Thymus (tissue), 11 donors: ENCODE measurements at regions not wholly inside any gene's neighbourhood (a gene's known extent, or its start where the extent isn't known, plus 50 kb on each side); places are given as distances from the start of the nearest gene placed in this dataset.

Experiments used
- DNase-seq, 9 donors: peaks; one replicate each; pipeline ENCODE4 v3.0.0-alpha.2; 2013; ENCODE audit warnings: low spot score in 9 of 9, low read depth in 6 of 9, missing footprints in 1 of 9
- H3K27ac ChIP-seq, 2 donors: one replicate each; pipeline ENCODE4 v1.5.1; 2013; ENCODE audit warnings: control low read depth in 1 of 2, low read depth in 1 of 2, low read length in 1 of 2, mild to moderate bottlenecking in 1 of 2, moderate library complexity in 1 of 2
- H3K27me3 ChIP-seq, 2 donors: one replicate each; pipeline ENCODE4 v1.5.1; 2013; ENCODE audit warnings: low read length in 1 of 2; ENCODE audit not compliant: control insufficient read depth in 2 of 2, insufficient read depth in 1 of 2
- H3K36me3 ChIP-seq, 2 donors: one replicate each; pipeline ENCODE4 v1.5.1; 2013; ENCODE audit warnings: low read length in 1 of 2, mild to moderate bottlenecking in 1 of 2, moderate library complexity in 1 of 2; ENCODE audit not compliant: control insufficient read depth in 2 of 2, insufficient read depth in 2 of 2
- H3K4me1 ChIP-seq, 2 donors: one replicate each; pipeline ENCODE4 v1.5.1; 2013; ENCODE audit warnings: low read length in 2 of 2; ENCODE audit not compliant: control insufficient read depth in 2 of 2, insufficient read depth in 2 of 2
- H3K4me3 ChIP-seq, 2 donors: one replicate each; pipeline ENCODE4 v1.5.1; 2013; ENCODE audit warnings: low read length in 2 of 2, control low read depth in 1 of 2, mild to moderate bottlenecking in 1 of 2
- H3K9me3 ChIP-seq, 2 donors: one replicate each; pipeline ENCODE4 v1.5.1; 2013; ENCODE audit warnings: low read length in 1 of 2, mild to moderate bottlenecking in 1 of 2; ENCODE audit not compliant: control insufficient read depth in 2 of 2, insufficient read depth in 1 of 2
- WGBS: extraction: QIAGEN DNeasy Blood & Tissue Kit; methylation state at CpG from one replicate; pipeline ENCODE4 v1.1.7; 2013; 5-methylcytosine and 5-hydroxymethylcytosine counted together
- donor health status: healthy.

DNA sequence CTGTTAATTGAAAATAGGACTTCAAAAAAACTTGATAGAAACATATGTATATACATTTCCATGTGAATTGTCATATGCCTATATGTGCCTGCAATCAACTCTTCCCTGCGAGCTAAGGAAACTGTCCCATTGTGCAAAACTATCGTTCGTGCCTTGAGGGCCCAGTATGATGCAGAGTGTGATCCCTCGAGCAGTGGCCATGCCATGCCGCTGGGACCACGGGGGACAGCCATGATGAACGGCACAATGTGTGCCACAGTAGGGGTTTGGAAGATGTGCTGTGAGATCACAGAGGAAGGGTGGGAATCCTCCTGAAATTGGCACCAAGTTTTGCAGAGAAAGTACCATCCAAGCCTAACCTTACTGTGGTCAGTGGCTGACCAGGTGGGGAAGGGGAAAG lies 118.1 kb upstream of the SOX1 start:
- Histone ChIP-seq H3K27ac (no peak overlapping the region), H3K4me3 (no peak overlapping the region), H3K36me3 (no peaks in the 10 kb centered on the region), H3K9me3 (peaks cover 0 to 14% of the 10 kb centered on the region in 2 donors), H3K27me3 (no peaks in the 10 kb centered on the region), H3K4me1 (no peaks in the 10 kb centered on the region)
- WGBS: 94% methylated on average over 7 of the region's 7 CpGs
- DNase-seq: no peak

DNA sequence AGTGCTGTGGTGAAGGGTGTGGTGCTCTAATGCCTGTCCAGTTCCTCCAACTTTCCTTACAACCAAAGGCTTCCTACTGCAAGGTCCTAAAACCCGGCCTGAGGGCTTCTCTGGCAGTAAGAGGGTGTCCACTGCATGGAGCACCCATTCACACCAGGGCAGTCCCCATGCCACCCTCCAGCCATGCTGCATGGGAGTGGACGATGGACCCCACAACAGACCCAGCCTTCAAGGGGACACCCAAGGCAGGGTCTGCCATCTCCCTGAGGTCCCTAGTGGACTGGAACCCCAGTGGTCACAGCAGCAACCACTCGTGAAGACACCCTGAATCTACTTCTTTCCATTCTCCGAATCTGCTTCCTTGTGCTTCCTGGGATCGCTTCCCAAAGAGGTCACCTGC lies 117.6 kb upstream of the SOX1 start:
- no peaks in the 10 kb centered on the region for H3K4me1 ChIP-seq
- no peaks in the 10 kb centered on the region for H3K36me3 ChIP-seq
- no peaks in the 10 kb centered on the region for H3K27me3 ChIP-seq
- no peak overlapping the region for H3K4me3 ChIP-seq
- DNase-seq: no peak
- H3K9me3 ChIP-seq: peaks cover 0 to 14% of the 10 kb centered on the region in 2 donors
- no peak overlapping the region for H3K27ac ChIP-seq
- 89% methylated on average over 5 of the region's 5 CpGs for WGBS

DNA sequence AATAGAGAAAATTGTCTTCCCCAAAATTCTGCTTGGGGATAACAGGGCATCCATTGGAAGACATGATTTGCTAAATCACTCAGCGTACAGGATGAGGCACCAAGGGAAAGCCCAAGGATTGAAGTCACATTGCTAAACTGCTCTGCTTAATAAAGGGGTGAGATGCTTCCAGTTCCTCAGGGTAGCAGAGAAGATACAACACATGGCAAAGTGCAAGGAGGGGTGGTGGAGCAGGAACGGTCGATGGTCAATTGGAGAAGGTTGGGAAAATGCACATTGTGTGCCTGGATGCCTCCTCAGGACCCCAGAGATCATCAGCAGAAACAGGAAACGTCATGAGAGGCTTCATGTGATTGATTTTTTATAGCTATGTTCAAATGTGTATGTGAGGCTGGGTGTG lies 116.3 kb upstream of the SOX1 start:
- DNase-seq: no peak
- Histone ChIP-seq H3K4me1 (no peaks in the 10 kb centered on the region), H3K36me3 (no peaks in the 10 kb centered on the region), H3K27me3 (no peaks in the 10 kb centered on the region), H3K4me3 (no peak overlapping the region), H3K27ac (no peak overlapping the region), H3K9me3 (peaks cover 0 to 14% of the 10 kb centered on the region in 2 donors)
- 79% methylated on average over 4 of the region's 4 CpGs for WGBS

DNA sequence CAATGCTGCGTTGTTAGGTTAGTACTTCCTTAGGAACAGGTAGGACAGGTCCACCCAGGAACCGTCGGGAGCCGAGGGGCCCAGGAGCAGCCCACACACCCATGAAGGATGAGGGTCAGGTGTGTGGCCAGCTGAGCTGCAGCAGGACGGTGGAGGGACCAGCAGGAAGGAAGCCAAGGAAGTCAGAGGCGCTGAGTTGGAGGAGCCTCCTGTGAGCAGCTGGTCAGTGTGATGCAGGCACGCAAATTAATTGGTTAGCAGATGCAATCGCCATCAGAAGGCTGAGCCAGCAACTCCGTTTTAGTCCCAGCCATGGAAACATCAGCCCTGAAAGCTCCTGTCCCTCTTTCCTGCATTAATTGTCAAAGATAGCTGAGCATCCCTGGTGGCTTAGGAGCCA lies 114.9 kb upstream of the SOX1 start:
- Histone ChIP-seq H3K27ac (no peak overlapping the region), H3K4me3 (no peak overlapping the region), H3K9me3 (peaks cover 0 to 14% of the 10 kb centered on the region in 2 donors), H3K27me3 (no peaks in the 10 kb centered on the region), H3K36me3 (no peaks in the 10 kb centered on the region), H3K4me1 (no peaks in the 10 kb centered on the region)
- DNase-seq: no peak
- 85% methylated on average over 9 of the region's 9 CpGs for WGBS

DNA sequence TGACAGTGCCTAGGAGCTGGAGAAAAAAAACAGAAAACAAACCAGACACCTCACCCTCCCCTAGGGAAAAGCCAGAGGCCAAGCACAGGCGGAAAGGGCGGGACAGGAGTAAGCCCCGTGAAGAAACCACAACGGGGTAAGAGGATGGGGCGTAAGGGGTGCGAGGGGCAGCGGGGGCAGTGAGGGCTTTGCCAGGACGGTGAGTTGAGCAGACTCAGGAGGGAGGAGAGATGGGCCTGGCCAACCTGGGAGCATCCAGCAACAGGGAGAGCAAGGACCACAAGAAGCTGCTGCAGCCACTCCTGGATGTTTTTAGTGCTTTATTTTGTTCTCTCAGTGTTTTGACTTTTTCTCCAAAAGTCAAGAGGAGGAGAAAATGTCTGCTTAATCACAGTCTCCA lies 114.1 kb upstream of the SOX1 start:
- 89% methylated on average over 8 of the region's 8 CpGs for WGBS
- no peak overlapping the region for H3K27ac ChIP-seq
- no peaks in the 10 kb centered on the region for H3K27me3 ChIP-seq
- H3K36me3 ChIP-seq: no peaks in the 10 kb centered on the region
- no peak overlapping the region for H3K4me3 ChIP-seq
- DNase-seq: no peak
- no peaks in the 10 kb centered on the region for H3K4me1 ChIP-seq
- H3K9me3 ChIP-seq: peaks cover 0 to 14% of the 10 kb centered on the region in 2 donors

DNA sequence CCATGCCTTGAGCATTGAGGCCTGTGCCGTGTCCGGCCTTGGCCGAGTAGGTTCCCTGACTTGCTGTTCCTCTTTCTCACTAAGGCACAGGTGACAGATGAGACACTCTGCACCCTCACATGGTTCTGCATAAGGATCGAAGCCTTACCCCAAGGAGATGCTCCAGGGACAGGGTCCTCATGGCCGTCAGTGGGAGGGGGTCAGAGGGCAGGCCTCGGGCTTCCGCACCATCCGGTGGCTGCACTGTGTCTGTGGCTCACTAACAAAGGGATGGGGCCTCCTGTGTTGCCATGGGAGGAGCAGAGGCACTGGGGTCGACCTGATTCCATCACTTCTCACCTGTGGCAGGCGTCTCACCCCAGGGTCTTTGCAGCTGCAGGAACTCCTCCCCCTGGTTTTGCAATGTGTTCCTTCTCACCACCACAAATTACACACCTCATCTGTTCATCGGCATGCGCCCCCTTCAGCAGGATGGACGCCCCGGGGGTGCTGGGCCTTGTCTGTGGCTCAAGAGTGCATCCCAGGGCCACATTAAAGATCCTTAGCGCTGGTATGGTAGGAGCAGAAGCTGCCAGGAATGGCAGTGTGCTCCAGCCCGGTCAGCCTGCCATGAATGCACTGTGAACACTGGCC lies 113.3 kb upstream of the SOX1 start:
- Histone ChIP-seq H3K27me3 (no peaks in the 10 kb centered on the region), H3K9me3 (peaks cover 0 to 14% of the 10 kb centered on the region in 2 donors), H3K4me1 (no peaks in the 10 kb centered on the region), H3K36me3 (no peaks in the 10 kb centered on the region), H3K27ac (no peak overlapping the region), H3K4me3 (no peak overlapping the region)
- no peak for DNase-seq
- 89% methylated on average over 16 of the region's 16 CpGs for WGBS

DNA sequence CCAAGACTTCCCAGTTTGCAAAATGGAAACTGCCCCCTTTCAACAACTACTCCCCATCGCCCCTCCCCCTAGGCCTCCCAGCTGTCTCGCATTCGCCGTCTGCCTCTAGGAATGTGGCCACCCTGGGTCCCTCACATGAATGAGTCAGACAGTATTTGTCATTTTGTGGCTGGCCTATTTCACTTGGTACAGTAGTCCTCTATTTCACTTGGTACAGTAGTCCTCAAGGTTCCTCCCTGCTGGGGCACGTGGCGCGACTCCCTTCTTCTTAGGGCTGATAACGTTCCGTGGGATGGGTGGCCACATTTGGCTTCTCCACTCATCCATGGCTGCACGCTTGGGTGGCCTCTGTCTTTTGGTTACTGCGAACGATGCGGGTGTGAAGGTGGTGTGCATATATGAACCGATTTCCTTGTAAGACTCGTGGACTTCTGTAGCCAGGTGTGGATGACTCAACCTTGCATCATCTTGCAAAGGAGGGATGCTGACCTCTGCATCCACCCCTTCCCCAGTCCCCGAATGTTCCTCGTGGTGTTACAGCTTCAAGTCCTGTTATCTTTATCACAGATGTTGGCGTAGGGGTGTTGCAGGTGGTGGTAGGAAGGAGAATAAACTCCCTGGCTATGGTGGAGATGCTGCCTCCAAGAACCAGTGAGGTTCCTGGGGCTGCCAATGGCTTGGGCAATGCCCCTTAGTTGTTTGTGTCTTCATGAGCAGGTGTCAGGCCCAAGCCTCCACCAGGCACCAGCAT lies 112.1 kb upstream of the SOX1 start:
- Histone ChIP-seq H3K9me3 (peaks cover 0 to 14% of the 10 kb centered on the region in 2 donors), H3K27me3 (no peaks in the 10 kb centered on the region), H3K27ac (no peak overlapping the region), H3K4me3 (no peak overlapping the region), H3K4me1 (no peaks in the 10 kb centered on the region), H3K36me3 (no peaks in the 10 kb centered on the region)
- 83% methylated on average over 18 of the region's 18 CpGs for WGBS
- no peak for DNase-seq

DNA sequence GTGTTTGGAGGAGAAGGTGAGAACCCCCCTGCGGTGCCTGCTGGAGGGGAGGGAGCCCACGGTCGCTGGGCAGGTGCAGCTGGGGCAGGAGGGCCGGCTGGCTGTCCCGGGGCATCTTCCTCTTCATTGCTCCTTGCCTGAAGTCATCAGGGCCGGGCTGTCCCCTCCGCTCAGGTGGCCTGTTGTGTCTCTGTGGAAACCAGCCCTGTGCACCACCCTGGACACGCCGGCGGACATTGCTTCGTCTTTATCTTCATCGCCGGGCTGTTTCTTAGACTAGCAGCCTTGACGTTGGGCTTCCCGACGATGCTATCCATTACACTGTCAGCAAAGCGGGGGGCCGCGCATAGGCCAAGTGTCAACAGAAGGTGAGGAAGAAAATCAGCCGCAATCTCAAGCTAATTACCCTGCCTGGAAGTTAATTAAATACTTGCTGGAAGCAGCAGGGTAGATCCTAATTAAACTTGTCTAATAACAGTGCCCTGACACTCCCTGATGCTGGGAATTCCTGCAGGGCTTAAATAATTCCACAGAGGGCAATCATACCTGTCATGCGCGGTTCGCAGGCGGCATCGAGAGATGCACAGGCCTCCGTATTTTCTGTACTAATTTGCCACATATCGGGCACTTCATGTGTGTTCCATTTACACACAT lies 111.4 kb upstream of the SOX1 start:
- no peak overlapping the region for H3K4me3 ChIP-seq
- H3K9me3 ChIP-seq: peaks cover 0 to 14% of the 10 kb centered on the region in 2 donors
- no peak for DNase-seq
- WGBS: 81% methylated on average over 27 of the region's 27 CpGs
- no peak overlapping the region for H3K27ac ChIP-seq
- H3K36me3 ChIP-seq: no peaks in the 10 kb centered on the region
- H3K4me1 ChIP-seq: no peaks in the 10 kb centered on the region
- no peaks in the 10 kb centered on the region for H3K27me3 ChIP-seq
